ENCODE measurements at regions not wholly inside any gene's neighbourhood (a gene's known extent, or its start where the extent isn't known, plus 50 kb on each side); places are given as distances from the start of the nearest gene placed in this dataset.

GRCh38 chr18:51716277-51716676 is 518.8 kb upstream of the MEX3C start:
- TF ChIP-seq CAMTA2 (CRISPR knock-in tag; conservative IDR thresholded peaks at IDR 0.05) (no peak), MYC (IDR thresholded peaks at IDR 0.05; ENCODE audit: low read depth, low read length) (no peak), MYC (CRISPR knock-in tag; IDR thresholded peaks at IDR 0.05; ENCODE audit: borderline replicate concordance, low read depth) (no peak), GATA2 (CRISPR knock-in tag; IDR thresholded peaks at IDR 0.05) (no peak), SIN3B (IDR thresholded peaks at IDR 0.05; ENCODE audit: low read depth) (no peak)
- TF ChIP-seq, protein P1, sequence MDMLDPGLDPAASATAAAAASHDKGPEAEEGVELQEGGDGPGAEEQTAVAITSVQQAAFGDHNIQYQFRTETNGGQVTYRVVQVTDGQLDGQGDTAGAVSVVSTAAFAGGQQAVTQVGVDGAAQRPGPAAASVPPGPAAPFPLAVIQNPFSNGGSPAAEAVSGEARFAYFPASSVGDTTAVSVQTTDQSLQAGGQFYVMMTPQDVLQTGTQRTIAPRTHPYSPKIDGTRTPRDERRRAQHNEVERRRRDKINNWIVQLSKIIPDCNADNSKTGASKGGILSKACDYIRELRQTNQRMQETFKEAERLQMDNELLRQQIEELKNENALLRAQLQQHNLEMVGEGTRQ (CRISPR knock-in tag; IDR thresholded peaks at IDR 0.05) = no peak

Measured in K562 (cell line).